ENCODE measurements at regions not wholly inside any gene's neighbourhood (a gene's known extent, or its start where the extent isn't known, plus 50 kb on each side); places are given as distances from the start of the nearest gene placed in this dataset.

DNA sequence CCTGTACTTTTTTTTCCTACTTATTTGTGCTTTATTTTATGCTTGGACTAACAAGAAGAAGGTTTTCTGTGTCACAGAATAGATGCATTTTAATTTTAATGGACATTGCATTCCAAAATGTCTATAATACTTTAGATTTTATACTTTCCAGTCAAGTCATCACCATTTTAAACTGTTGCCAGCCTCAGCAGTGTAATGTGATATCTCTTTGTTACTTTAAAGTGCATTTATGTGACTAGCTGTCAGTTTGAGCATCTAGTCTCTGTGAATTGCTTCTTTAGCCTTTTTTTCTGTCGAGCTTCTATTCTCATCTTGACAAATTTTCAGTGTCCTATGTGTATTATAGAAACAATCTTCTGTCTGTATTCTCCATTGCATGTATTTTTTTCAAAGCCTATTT, 511.4 kb upstream of the CBLB start:
- Histone ChIP-seq H3K9me3 (no peaks in the 10 kb centered on the region), H3K4me3 (no peak overlapping the region), H3K4me1 (ENCODE audit: low read depth) (no peaks in the 10 kb centered on the region), H3K36me3 (ENCODE audit: low read depth) (no peaks in the 10 kb centered on the region)
- DNase-seq (no peak), ATAC-seq (no peak)
- TF ChIP-seq, protein P1, sequence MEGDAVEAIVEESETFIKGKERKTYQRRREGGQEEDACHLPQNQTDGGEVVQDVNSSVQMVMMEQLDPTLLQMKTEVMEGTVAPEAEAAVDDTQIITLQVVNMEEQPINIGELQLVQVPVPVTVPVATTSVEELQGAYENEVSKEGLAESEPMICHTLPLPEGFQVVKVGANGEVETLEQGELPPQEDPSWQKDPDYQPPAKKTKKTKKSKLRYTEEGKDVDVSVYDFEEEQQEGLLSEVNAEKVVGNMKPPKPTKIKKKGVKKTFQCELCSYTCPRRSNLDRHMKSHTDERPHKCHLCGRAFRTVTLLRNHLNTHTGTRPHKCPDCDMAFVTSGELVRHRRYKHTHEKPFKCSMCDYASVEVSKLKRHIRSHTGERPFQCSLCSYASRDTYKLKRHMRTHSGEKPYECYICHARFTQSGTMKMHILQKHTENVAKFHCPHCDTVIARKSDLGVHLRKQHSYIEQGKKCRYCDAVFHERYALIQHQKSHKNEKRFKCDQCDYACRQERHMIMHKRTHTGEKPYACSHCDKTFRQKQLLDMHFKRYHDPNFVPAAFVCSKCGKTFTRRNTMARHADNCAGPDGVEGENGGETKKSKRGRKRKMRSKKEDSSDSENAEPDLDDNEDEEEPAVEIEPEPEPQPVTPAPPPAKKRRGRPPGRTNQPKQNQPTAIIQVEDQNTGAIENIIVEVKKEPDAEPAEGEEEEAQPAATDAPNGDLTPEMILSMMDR (IDR thresholded peaks at IDR 0.05): no peak
- intact Hi-C loops (cut with DNase I, micrococcal nuclease): no loop called here

DNA sequence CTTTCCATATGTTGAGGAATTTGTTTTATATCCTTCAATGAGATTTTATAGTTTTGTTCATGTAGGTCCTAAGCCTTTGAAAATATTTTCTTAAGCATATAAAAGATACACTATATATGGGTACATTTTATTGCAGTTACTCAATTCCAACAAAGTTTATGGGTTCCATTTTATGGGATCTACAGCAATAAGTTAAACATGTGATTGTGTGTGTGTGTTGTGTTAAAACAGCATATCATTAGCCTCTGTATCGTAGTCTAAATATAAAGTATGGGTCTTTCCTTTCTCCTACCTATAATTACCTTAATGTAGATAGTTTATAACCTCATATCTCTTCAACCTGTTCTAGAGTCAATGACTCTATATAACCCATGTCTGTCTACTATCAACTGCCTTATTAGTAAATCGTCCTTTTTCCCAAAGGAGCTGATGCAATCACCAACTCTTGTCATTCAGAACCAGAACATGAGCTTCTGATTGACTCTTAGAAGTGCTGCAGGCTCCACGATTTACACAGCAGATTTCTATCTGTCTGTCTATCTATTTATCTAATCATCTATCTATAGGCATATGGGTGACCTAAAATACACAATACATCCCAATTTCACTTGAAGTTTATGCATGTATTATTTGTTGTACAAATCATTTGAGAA, 512.6 kb upstream of the CBLB start:
- intact Hi-C loops (cut with DNase I, micrococcal nuclease): no loop called here
- DNase-seq (no peak), ATAC-seq (no peak)
- TF ChIP-seq, protein P1 (IDR thresholded peaks at IDR 0.05): no peak
- Histone ChIP-seq H3K4me1 (ENCODE audit: low read depth) (no peaks in the 10 kb centered on the region), H3K9me3 (no peaks in the 10 kb centered on the region), H3K4me3 (no peak overlapping the region), H3K36me3 (ENCODE audit: low read depth) (no peaks in the 10 kb centered on the region)

DNA sequence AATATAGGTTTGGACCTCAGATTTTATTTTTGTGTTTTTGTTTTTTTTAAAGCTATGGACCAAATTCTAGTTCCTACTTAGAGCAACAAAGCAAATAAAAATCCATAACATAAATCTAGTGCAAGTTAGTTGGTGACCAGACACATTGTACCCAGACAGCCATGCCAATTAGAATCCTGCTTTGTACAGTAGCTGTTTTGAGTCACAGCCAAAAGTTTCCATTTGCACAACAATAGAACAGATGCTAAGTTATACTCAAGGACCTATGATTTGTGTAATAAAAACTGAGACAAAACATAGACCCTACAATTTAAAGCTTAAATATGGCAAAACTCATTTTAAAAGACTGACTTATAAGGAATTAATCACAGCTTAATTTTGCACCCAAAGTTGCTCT, 513.1 kb upstream of the CBLB start:
- TF ChIP-seq, protein P1 (IDR thresholded peaks at IDR 0.05): no peak
- DNase-seq: no peak
- no peak for ATAC-seq
- Histone ChIP-seq H3K9me3 (no peaks in the 10 kb centered on the region), H3K4me1 (ENCODE audit: low read depth) (no peaks in the 10 kb centered on the region), H3K4me3 (no peak overlapping the region), H3K36me3 (ENCODE audit: low read depth) (no peaks in the 10 kb centered on the region)
- intact Hi-C loops (cut with DNase I, micrococcal nuclease): no loop called here

DNA sequence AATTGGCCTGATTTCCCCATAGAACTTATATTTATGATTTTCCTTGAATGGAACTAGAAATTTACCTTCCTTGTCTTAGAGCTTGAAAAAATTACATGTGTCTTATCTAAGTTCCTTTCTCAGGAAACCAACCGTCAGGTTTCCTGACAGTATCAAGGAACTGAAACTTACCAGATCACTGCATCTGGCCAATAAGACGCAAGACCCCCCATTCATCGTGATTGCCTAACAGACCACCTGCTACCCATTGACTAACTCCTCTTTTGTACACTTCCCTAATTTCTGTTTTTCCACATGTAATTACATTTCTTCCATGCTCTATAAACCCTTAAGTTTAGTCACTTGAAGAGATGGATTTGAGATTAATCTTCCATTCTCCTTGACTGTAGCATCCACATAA, 517.2 kb upstream of the CBLB start:
- no peak for ATAC-seq
- intact Hi-C loops (cut with DNase I, micrococcal nuclease): no loop called here
- no peak overlapping the region for H3K4me3 ChIP-seq
- no peak for DNase-seq
- H3K9me3 ChIP-seq: no peaks in the 10 kb centered on the region
- TF ChIP-seq, protein P1 (IDR thresholded peaks at IDR 0.05): no peak
- H3K4me1 ChIP-seq (ENCODE audit: low read depth): no peaks in the 10 kb centered on the region
- H3K36me3 ChIP-seq (ENCODE audit: low read depth): no peaks in the 10 kb centered on the region

DNA sequence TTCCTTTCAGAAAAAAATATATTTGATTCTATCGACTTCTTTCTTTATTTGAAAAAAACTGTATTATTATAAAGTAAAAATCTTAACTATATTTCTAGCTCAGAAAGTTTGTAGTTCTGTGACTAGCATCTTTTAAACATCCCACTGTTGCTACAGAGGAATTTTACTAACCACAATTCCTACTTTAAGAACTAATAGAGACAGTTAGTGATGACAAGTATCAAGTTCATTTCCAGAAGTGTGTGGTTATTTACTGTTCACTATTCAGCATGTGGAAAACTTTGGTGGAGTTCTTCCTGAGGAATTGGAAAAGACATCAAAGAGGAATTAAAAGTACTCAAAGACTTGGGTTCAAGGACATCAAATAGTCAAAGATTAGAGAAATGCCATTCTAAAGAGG, 524.1 kb upstream of the CBLB start:
- H3K9me3 ChIP-seq: no peaks in the 10 kb centered on the region
- intact Hi-C loops (cut with DNase I, micrococcal nuclease): no loop called here
- ATAC-seq: no peak

More for the DNA sequence above, 524.1 kb upstream of the CBLB start:
- no peak for DNase-seq
- Histone ChIP-seq H3K4me1 (ENCODE audit: low read depth) (no peaks in the 10 kb centered on the region), H3K4me3 (no peak overlapping the region), H3K36me3 (ENCODE audit: low read depth) (no peaks in the 10 kb centered on the region)
- TF ChIP-seq, protein P1 (IDR thresholded peaks at IDR 0.05): no peak

Data from mucosa of descending colon (tissue), 3 donors.